ENCODE measurements at regions not wholly inside any gene's neighbourhood (a gene's known extent, or its start where the extent isn't known, plus 50 kb on each side); places are given as distances from the start of the nearest gene placed in this dataset.
A peak's percentile ranks its signal among the peaks of the same experiment; 100 is the strongest.
"Not testable (repeated sequence)": the region's sequence is repeated elsewhere in the genome, so short reads cannot be mapped to it uniquely, and the experiment has no call there.

GRCh38 chr10:23981520-23982309 is 227.2 kb upstream of the KIAA1217 start:
- TF ChIP-seq, protein P1, sequence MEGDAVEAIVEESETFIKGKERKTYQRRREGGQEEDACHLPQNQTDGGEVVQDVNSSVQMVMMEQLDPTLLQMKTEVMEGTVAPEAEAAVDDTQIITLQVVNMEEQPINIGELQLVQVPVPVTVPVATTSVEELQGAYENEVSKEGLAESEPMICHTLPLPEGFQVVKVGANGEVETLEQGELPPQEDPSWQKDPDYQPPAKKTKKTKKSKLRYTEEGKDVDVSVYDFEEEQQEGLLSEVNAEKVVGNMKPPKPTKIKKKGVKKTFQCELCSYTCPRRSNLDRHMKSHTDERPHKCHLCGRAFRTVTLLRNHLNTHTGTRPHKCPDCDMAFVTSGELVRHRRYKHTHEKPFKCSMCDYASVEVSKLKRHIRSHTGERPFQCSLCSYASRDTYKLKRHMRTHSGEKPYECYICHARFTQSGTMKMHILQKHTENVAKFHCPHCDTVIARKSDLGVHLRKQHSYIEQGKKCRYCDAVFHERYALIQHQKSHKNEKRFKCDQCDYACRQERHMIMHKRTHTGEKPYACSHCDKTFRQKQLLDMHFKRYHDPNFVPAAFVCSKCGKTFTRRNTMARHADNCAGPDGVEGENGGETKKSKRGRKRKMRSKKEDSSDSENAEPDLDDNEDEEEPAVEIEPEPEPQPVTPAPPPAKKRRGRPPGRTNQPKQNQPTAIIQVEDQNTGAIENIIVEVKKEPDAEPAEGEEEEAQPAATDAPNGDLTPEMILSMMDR (IDR thresholded peaks at IDR 0.05; ENCODE audit: insufficient read depth, low read depth, low read length): no peak
- no peak overlapping the region for H3K4me3 ChIP-seq (ENCODE audit: low read depth, low read length)
- no peak for DNase-seq (ENCODE audit: low read depth)

DNA sequence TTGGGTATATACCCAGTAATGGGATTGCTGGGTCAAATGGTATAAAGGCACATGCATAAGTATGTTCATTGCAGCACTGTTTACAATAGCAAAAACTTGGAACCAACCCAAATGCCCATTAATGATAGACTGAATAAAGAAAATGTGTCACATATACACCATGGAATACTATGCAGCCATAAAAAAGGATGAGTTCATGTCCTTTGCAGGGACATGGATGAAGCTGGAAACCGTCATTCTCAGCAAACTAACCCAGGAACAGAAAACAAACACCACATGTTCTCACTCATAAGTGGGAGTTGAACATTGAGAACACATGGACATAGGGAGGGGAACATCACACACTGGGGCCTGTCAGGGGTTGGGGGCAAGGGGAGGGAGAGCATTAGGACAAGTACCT is 224.5 kb upstream of the KIAA1217 start:
- H3K4me3 ChIP-seq (ENCODE audit: low read depth, low read length); DNase-seq (ENCODE audit: low read depth): not testable (repeated sequence)

DNA sequence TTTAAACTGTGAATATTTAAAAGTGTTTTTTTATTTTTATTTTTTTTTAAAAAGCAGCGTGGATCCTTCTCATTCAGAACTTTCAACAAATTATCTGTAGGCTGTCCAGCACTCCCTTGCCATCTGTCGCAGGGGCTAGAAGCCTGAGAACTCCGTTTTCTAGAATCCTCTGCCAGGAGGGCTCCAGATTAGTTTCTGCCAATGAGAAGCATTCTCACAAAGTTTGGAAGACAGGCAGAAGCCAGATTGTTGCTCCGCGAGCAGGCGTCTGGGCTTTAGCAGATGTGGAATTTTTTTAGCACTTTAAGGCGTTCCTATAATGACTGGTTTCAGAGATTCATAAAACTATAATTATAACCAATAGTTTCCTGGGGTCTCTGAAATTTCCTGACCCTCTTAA is 220.9 kb upstream of the KIAA1217 start:
- no peak for DNase-seq (ENCODE audit: low read depth)
- no peak overlapping the region for H3K4me3 ChIP-seq (ENCODE audit: low read depth, low read length)
- TF ChIP-seq, protein P1 (IDR thresholded peaks at IDR 0.05; ENCODE audit: insufficient read depth, low read depth, low read length): no peak

- TF ChIP-seq, protein P1 (IDR thresholded peaks at IDR 0.05; ENCODE audit: insufficient read depth, low read depth, low read length): peak; percentile 69
- H3K4me3 ChIP-seq (ENCODE audit: low read depth, low read length): no peak overlapping the region
- peak; percentile 27 for DNase-seq (ENCODE audit: low read depth)
Observed at GRCh38 chr10:23994459-23995046, 214.4 kb upstream of the KIAA1217 start.

DNA sequence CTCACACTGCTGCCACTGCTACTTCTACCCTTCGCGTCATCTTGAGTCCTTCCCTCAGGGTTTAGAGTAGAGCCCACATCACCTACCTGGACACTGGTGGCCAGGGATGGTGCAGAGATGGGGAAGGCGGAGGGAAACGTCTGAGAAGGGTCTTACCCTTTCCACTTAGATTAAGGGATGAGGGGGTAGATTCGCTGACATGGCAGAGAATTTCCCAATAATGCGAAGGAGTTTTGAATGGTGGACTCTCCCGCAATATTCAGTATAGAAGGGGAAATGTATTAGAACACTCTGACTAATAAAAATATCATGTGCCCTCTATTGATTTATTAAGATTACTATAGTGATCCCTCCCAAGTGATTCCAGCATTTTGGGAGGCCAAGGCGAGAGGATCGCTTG is 209.5 kb upstream of the KIAA1217 start:
- TF ChIP-seq, protein P1 (IDR thresholded peaks at IDR 0.05; ENCODE audit: insufficient read depth, low read depth, low read length): no peak
- no peak overlapping the region for H3K4me3 ChIP-seq (ENCODE audit: low read depth, low read length)

DNA sequence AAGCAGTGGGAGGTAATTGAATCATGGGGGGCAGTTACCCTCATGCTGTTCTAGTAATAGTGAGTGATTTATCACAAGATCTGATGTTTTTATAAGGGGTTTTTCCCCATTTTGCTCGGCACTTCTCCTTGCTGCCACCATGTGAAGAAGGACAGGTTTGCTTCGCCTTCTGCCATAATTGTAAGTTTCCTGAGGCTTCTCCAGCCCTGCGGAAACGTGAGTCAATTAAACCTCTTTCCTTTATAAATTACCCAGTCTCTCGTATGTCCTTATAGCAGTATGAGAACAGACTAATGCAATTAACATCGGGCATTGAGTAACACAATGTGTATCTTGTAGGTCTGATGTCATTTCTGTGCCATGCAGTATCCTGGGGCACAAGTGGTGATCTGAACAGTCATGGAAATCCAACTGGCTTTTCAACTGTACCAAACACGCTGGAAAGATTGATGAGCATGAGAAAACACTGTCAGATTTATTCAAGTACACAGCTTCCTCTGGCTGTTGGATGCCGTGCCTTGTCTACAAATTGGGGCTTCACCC is 208.6 kb upstream of the KIAA1217 start:
- TF ChIP-seq, protein P1 (IDR thresholded peaks at IDR 0.05; ENCODE audit: insufficient read depth, low read depth, low read length): no peak
- no peak overlapping the region for H3K4me3 ChIP-seq (ENCODE audit: low read depth, low read length)
- DNase-seq (ENCODE audit: low read depth): no peak

More for the DNA sequence above, 209.5 kb upstream of the KIAA1217 start:
- DNase-seq (ENCODE audit: low read depth): no peak

DNA sequence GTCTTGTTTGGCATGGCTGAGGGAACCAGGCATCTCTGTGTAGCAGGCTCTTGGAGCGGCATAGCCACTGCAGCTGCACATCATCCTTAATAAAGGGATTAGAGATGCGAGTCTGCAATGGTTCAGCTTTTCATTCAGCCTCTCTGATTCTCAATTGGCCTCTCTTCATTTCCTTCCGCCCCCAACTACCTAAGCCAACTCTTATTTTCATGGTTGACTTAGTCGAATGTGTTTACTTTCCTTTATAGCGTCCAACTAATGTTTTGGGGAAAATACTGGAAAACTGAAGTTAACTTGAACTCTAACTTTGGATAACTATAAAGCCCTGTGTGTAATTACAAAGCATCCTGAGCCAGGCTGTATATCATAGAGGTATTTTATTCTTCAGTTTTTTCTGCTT is 202.2 kb upstream of the KIAA1217 start:
- no peak for DNase-seq (ENCODE audit: low read depth)
- H3K4me3 ChIP-seq (ENCODE audit: low read depth, low read length): no peak overlapping the region
- TF ChIP-seq, protein P1 (IDR thresholded peaks at IDR 0.05; ENCODE audit: insufficient read depth, low read depth, low read length): no peak

All from fibroblast of villous mesenchyme (primary cell).